Embryonic facial prominence (tissue), 1 donor: ENCODE measurements at regions not wholly inside any gene's neighbourhood (a gene's known extent, or its start where the extent isn't known, plus 50 kb on each side); places are given as distances from the start of the nearest gene placed in this dataset.
A peak's percentile ranks its signal among the peaks of the same experiment; 100 is the strongest.

ENCODE experiments used
- DNase-seq: peaks from one replicate; pipeline ENCODE4 v3.0.0-alpha.2; 2016; ENCODE audit errors: extremely low spot score

DNA sequence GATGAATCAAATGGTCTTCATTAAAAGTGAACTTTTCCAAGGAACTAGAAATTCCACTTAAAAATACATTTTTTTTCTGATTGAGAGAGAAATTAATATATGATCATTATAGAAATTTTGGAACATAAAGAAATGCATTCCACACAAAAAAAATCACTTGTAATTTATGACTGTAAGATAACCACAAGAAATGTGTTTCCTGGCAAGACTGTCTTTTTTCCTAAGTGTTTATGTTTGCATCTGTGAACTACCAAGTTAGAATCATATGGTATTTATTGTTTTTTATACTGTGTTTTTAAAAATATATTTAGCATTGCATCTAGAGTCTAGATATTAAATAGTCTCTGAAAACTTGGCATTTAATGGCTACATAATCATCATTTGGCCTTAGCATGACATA is 726.8 kb downstream of the BCL11B start:
- DNase-seq, result no peak

DNA sequence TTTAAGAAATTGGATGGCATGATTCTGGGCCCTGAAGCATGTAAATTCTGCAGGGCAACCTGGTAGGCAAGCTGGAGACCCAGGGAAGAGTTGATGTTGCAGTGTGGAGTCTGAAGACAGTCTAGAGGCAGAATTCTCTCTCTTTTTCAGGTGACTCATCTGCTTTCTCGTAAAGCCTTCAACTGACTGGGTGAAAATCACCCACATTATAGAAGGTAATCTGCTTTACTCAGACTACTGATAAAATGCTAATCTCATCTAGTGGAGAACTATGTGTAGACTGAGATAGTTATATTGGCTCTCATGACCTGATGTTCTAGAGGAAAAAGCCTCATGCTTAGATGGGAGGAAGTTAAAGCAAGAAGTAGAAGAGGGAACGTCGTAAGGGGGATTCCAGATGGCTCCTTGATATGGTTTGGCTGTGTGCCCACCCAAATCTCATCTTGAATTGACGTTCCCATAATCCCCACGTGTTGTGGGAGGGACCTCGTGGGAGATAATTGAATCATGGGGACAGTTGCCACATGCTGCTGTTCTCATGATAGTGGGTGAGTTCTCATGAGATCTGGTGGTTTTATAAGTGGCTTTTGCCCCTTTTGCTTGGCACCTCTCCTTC is 723.8 kb downstream of the BCL11B start:
- no peak for DNase-seq

DNA sequence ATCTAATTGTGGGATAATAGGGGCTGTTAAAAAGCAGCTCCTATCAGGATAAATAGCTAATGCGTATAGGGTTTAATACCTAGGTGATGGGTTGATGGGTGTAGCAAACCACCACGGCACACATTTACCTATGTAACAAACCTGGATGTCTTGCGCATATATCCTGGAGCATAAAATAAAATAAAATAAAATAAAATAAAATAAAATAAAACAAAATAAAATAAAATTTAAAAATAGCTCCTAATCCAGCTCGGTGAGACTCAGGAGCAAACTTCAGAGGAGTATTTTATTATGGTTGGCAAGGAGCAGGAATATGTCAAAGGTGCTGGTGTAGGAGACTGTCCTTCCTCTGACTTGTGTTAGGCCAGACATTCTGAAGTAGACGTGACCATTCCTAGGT is 721.0 kb downstream of the BCL11B start:
- no peak for DNase-seq

DNA sequence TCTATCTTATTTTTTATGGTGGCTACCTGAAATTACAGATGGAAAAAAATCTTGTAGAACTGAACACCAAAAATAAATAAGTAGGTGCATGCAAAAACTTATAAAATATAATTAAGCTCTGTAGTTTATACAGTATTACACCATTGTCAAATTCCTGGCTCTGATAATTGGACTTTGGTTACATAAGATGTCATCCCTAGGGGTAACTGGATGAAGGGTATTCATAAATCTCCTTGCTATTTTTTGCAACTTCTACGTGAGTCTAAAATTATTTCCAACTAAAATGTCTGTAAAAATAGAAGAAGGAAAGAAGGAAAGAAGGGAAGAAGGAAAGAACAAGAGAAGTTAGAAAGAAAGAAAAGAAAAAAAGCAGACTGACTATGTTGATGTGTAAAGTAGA is 716.6 kb downstream of the BCL11B start:
- DNase-seq, result no peak

DNA sequence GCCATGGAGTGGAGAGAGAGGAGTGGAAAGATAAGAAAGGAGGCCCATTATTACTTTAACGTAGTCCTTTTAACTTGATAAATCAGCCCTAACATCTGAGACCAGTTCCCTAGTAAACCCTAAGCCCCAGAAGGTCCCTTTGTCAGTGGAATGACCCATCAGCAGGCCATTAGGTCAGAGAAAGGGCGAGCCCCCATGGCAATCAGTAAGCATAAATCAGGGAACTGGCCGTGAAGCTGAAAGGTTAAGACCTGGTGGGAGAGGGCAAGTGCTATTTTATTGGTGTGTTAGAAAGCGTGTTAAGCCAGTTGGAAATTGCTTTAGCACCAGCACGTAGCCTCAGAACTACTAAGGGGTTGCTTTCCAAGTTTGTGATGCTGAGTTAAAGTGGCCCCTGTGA is 708.0 kb downstream of the BCL11B start:
- no peak for DNase-seq

DNA sequence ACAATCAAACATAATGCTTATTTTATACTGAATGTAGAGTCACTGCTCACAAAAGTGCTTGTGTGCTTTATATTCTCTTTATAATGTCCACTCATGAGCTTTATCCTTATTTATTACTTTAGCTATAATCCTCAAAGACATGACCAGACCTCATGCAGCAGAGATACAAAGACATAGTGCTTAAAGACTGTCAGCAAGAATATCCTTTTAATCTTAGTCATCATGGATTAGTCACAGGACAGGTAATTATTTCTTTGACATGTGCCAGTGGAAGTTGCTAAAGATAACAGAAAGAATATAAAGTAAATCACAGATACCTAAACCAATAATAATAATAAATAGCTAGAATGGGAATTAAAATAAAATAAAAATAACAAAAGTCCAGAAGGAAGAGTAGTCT is 707.5 kb downstream of the BCL11B start:
- no peak for DNase-seq

DNA sequence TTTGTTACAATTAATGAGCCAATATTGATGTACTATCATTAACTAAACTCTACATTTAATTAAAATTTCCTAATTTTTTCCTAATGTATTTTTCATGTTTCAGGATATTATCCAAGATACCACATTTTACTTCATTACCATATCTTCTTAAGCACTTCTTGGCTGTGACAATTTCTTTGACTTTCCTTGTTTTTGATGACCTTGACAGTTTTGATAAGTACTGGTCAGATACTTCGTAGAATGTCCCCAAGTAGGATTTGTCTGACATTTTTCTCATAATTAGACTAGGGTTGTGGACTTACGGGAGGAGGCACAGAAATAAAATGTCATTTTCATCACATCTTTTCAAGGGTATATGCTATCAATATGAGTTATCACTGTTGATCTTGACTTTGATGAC is 700.9 kb downstream of the BCL11B start:
- DNase-seq, result no peak

DNA sequence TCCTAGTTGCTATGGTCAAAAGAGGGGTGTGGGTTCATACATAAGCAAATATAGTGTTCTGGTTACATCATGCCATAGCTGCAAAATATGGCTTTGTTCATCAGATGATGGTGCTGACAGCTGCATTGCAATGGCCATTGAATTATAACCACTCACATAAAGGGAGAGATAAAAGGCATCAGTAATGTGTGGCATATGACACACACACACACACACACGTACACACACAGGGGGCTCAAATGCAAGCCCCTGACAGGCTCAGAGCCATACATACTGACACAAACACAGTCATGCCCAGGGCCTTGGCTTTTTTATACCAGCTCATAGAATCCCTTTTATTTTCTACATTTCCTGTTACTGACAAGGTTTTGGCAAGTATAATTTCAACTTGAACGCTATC is 698.9 kb downstream of the BCL11B start:
- DNase-seq, result no peak

DNA sequence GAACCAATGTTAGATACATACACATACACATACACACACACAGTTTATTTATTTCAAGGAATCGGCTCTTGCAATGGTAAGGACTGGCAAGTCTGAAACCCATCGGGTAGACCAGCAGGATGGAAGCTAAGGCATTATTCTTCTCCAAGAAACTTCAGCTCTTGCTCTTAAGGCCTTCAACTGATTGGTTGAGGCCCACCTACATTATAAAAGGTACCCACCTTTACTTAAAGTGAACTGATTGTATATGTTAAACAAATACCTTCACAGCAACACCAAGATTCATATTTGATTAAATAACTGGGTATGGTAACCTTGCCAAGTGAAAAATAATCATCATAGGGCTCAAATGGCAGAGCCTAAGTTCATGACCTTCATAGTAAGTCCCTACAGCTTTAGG is 695.5 kb downstream of the BCL11B start:
- DNase-seq, result no peak

DNA sequence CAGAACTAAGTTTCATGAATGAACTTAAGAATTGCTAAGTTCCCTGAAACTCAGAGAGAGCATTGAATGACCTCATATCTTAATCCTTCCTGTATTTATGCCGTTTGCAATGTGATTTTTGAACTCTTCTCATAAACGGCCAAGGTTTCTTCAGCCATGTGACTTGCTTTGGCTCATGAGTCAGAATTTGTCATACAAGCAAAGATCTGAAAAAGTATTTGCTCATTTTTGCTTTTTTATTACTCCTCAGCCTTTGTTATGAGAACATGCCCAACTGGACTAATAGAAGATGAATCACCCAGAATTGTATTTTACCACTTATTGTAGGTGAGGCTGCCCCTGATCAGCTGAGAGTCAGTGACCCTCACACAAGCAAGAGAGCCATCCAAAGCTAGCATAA is 693.8 kb downstream of the BCL11B start:
- no peak for DNase-seq

DNA sequence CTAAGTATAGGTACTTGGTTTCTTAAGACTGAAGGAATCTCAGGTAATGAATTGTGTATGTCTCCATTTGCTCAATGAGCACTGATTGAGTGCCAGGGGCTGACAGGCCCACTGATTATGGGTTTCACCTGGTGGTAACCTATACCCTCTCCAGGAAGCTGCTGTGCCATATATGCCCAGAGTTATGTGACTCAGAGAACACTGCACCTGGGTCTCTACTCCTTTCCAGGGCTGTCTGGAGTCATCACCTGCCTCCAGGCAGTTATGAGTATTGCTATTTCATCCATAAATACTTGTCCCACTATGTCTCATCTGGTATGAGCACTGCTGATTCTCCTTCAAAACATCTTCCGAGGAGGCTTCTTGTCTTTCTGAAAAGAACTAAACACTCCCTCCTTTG is 692.9 kb downstream of the BCL11B start:
- no peak for DNase-seq

DNA sequence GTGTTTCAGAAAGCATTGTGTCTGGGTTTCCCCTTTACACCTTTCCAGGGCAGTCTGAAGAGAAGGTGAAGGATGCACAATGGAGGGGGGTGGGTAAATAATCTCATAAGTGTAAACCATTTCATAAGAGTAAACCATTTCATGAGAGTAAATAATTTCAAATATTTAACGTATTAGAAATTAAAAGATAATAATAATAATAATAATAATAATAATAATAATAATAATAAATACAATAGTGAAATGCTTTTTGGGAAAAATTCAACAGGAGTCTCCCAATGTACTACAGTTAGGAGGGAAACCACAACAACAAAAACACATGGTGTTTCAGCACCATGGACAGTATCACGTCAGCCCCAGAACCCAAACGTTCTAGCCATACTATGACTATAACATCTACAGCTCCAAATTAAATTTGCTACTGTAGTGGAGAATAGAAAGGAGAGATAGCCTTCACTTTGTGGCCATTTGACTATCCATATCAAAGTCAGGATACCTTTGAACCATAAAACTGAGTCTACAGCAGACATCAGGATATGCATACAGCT is 691.8 kb downstream of the BCL11B start:
- DNase-seq, result peak; percentile 36

DNA sequence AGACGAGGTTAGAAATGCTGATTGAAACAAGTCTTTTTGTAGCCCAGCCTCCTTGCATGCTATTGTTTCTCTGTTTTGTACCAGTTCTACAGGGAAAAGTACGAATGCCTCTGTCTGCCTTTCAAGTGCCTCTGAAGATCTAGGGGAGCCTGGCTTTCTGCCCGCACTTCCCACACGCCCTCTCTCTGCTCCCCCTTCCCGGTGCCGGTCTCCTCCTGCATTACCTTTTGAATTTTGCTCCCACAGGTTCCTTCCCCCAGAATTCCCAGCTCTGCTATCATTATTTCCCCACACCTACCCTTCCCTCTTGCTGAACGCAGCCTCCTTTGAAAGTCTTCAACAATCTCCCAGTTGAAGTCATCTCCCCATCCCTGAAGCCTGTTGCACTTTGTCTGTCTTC is 689.7 kb downstream of the BCL11B start:
- no peak for DNase-seq

DNA sequence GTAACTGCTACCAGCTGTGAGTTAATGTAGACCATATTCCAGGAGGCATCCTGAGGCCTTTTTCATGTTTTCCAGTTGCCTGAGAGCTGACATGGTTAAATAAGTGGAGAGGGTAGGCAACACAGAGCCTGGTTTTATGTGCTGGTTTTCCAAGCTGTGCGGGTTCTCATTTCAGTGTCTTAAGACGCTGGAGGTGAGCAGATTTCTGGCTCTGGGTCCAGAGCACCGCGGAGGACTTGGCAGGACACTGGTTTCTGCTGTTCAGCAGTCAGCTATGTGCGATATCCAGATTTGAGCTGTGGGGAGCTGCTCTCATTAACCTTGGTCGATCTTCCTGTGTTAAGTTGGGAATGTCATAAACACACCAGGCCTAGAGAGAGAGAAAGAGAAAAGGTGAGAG is 680.8 kb downstream of the BCL11B start:
- peak; percentile 7 for DNase-seq

DNA sequence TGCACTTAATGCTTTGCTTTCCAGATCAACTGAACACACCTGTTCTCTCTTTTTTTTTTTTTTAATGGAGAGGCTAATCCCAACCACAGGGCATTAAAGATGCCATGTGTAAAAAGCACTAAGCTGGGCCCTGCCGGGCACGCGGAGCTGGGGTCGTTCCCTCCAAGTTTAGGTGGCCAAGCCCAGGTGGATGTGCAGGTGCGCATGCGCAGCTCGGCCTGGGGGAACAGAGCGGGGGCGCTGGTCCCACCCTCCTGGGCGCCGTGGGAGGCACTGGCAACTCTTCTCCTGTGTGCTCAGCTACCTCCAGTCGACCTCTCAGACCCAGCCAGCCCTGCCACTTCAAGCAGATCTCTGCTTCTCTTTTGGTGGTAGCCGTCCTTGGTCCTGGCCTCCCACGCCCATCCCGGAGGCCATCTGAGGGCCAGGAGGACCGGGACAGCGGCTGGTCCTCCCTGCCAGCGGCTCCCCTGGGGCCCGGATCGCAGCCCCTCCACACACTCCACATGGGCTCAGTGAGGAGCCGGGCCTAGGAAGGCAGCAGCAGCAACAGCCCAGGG is 679.3 kb downstream of the BCL11B start:
- no peak for DNase-seq

DNA sequence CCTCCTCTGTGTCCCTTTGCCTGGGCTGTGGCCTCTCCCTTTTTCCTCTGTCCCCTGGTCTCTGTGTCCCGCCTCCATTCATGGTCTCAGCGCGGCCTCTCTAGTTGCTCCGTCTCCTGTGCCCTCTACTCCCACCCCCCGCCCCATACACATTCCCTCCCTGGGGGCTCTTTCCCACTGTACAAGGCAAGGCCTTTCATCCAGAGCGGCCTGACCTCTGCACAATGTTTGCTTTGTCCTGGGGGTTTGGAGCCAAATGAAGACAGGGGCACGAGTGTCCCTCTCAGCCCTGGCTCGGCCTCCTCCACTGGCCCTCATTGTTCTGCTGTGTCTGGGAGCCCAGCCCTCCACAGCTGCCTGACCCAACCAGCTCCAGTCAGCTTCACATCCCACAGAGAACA is 678.6 kb downstream of the BCL11B start:
- DNase-seq, result no peak

DNA sequence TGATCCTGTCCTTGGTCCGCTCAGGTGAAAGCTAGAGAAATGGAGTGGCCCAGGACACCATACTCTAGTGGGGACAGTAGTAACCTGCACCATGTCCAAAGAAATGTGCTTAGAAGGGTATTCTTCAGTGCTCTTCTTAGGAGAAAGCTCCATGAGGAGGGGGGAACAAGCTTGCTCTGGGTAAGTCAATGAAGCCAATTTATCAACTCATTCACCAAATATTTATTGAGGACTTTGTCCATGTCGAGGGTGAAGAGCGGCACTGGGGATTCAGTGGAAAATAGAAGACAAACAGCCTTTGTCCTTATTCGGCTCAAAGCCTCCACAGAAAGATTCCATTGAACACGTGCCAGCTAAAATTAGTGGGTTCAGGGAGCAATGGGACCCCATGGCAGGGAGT is 677.8 kb downstream of the BCL11B start:
- DNase-seq, result no peak

DNA sequence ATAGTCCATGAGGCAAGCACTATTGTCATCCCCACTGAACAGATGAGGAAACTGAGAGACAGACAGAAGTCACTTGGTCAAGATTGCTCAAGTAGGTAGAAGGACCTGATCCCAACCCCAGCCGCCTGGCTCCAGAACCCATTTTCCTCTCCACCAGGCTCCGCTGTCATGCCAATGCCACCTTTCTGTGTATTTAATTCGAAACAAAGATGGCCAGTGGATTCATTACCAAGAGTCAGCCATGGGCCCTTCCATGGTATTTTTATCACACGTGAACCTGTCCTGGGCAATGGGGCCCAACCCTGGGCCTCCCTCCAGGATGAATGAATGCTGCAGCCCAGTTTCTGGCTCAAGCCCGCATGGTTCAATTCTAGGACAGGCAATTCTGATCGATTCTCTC is 673.4 kb downstream of the BCL11B start:
- no peak for DNase-seq

DNA sequence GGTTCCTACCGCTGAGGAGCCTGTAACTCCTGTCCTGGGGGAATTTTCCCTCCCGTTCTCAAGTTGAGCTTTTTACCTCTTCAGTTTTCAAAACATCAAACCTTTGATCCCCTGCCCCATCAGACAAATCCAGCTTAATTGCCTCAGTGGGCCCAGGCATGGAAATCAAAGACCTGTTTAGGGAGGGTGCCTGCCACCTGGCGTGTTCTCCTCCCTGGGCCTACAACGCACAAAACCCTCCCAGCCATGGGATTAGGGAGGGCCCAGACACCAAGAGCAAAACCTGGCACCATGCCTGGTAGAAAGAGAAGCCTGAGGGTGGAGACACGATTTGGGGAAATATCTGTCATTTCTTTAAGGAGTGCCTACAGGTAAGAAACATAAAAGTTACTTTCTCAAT is 672.9 kb downstream of the BCL11B start:
- DNase-seq, result no peak

DNA sequence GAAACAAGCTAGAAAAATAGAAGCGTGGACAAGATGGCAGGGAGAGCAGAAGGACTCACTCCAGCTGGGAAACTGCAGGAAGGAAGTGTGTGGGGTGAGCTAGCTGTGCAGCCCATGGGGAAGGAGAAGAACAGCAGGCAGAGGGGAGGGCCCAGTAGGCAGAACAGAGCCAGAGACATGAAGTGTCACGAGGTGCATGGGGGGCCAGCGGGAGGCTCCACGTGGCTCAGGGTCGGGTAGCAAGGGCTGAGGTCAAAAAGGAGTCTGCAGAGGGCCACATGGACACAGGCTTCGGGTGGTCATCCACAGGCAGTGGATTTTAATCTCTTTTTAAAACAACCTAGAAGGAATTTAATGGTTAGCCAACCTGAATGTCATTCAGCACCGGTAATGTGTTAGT is 669.0 kb downstream of the BCL11B start:
- no peak for DNase-seq

DNA sequence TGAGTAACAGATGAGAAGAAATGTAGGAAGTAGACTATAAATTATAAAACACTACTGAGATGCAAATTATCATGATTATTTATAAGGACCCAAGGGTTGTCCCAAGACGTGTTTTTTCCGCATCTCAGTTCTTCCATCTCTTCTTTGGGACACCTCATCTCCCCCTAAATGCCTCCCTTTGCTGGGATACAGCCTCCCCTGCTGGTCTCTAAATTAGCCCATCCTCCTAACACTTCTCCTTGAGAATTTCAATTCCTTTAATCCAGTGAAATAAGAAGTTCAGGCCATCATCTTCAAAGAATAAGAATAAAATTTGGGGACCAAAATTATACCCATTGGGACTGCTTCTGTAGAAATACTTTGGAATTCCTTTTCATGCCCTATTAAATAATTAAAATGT is 667.0 kb downstream of the BCL11B start:
- no peak for DNase-seq

DNA sequence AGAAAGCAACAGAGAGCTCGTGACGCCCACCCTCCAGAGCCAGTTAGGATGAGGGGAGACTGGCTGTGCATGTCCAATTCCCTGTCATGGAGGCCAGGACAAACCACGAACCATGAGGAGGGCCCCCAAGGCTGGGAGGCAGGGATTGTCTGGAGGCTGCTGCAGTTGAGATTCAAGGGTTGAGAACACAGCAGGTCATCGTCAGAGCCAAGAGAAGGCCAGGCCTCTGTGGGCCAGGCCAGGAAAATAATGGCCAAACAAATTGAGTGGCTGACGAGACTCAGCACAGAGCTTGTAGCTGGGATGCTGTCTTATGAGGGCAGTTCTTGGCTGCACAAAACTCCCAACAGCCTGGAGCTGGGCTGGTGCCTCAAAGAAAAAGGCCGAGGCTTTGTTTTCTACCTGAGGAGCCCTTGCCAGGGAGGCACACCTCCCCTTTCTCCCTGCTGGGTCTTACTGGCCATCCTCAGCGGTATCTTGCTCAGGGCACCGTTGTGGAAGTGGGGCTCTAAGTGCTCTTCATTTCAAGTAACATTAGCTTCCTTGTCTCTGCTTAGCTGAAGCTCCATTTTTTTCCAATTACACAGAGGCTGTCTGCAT is 665.9 kb downstream of the BCL11B start:
- DNase-seq, result no peak

DNA sequence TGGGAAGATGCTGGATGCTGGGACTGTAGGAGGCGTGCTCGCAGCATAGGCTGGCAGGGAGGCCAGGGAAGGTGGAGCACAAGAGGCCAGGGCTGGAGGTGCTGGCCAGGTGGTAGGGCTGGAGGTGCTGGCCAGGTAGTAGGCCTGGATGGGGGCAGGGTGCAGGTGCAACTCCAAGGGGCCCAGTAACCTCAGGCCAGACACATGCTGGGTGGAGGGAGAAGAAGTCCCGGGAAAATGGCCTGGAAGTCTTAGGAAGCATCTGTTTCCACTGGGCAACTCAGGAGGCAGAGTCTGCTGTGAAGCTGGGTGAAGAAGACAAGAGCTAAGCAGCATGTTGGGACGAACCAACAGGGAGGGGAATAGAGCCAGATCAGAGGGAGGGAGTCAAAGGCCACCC is 665.2 kb downstream of the BCL11B start:
- no peak for DNase-seq
